HG03108 (cell line): ENCODE measurements at regions not wholly inside any gene's neighbourhood (a gene's known extent, or its start where the extent isn't known, plus 50 kb on each side); places are given as distances from the start of the nearest gene placed in this dataset.

Source experiments
- ATAC-seq: cut with Tn5 transposase; IDR thresholded peaks from one replicate; pipeline ENCODE4 v1.9.1; 2021; ENCODE audit warnings: moderate library complexity; ENCODE audit not compliant: unreplicated experiment

- no peak for ATAC-seq
Observed at GRCh38 chr15:26477044-26477443, 295.8 kb downstream of the GABRB3 start.

- no peak for ATAC-seq
Observed at GRCh38 chr15:26475554-26475953, 297.3 kb downstream of the GABRB3 start.

- no peak for ATAC-seq
Observed at GRCh38 chr15:26472661-26473060, 300.2 kb downstream of the GABRB3 start.

- ATAC-seq: no peak
Observed at GRCh38 chr15:26461847-26462608, 310.8 kb downstream of the GABRB3 start.

- no peak for ATAC-seq
Observed at GRCh38 chr15:26460165-26460564, 312.7 kb downstream of the GABRB3 start.

GRCh38 chr15:26455828-26456227 lies 317.0 kb downstream of the GABRB3 start:
- ATAC-seq: no peak

- ATAC-seq: no peak
Observed at GRCh38 chr15:26453914-26454313, 319.0 kb downstream of the GABRB3 start.

- no peak for ATAC-seq
Observed at GRCh38 chr15:26451995-26452394, 320.9 kb downstream of the GABRB3 start.

GRCh38 chr15:26449291-26449690 lies 323.6 kb downstream of the GABRB3 start:
- ATAC-seq: no peak

GRCh38 chr15:26443321-26443720 lies 329.5 kb downstream of the GABRB3 start:
- ATAC-seq: no peak

- no peak for ATAC-seq
Observed at GRCh38 chr15:26442680-26443079, 330.2 kb downstream of the GABRB3 start.

- ATAC-seq: no peak
Observed at GRCh38 chr15:26439681-26440080, 333.2 kb downstream of the GABRB3 start.

GRCh38 chr15:26438718-26439117 lies 334.1 kb downstream of the GABRB3 start:
- no peak for ATAC-seq

GRCh38 chr15:26438316-26438715 lies 334.6 kb downstream of the GABRB3 start:
- ATAC-seq: no peak

- ATAC-seq: no peak
Observed at GRCh38 chr15:26433818-26434217, 339.0 kb downstream of the GABRB3 start.

- no peak for ATAC-seq
Observed at GRCh38 chr15:26433060-26433459, 339.8 kb downstream of the GABRB3 start.

- no peak for ATAC-seq
Observed at GRCh38 chr15:26421065-26421464, 351.8 kb downstream of the GABRB3 start.

- ATAC-seq: no peak
Observed at GRCh38 chr15:26395624-26396023, 377.2 kb downstream of the GABRB3 start.

- ATAC-seq: no peak
Observed at GRCh38 chr15:26394801-26395200, 378.1 kb downstream of the GABRB3 start.

GRCh38 chr15:26392956-26393355 lies 379.9 kb downstream of the GABRB3 start:
- ATAC-seq: no peak

- ATAC-seq: no peak
Observed at GRCh38 chr15:26391567-26392194, 381.2 kb downstream of the GABRB3 start.

GRCh38 chr15:26382444-26383072 lies 390.3 kb downstream of the GABRB3 start:
- no peak for ATAC-seq
